Muscle of leg (tissue), 3 donors: ENCODE measurements at regions not wholly inside any gene's neighbourhood (a gene's known extent, or its start where the extent isn't known, plus 50 kb on each side); places are given as distances from the start of the nearest gene placed in this dataset.

Source experiments
- DNase-seq: peaks from one replicate; pipeline ENCODE4 v3.0.0; 2013
- H3K27ac ChIP-seq: one replicate; pipeline ENCODE4 v1.5.1; 2013; ENCODE audit warnings: mild to moderate bottlenecking, low read length, control low read depth
- H3K27me3 ChIP-seq: one replicate; pipeline ENCODE4 v1.6.1; 2013; ENCODE audit warnings: low read length; ENCODE audit not compliant: control insufficient read depth, insufficient read depth
- H3K36me3 ChIP-seq: one replicate; pipeline ENCODE4 v1.6.1; 2013; ENCODE audit warnings: low read length; ENCODE audit not compliant: control insufficient read depth, insufficient read depth
- H3K4me1 ChIP-seq: one replicate; pipeline ENCODE4 v1.6.1; 2013; ENCODE audit warnings: low read length; ENCODE audit not compliant: control insufficient read depth, insufficient read depth
- H3K4me3 ChIP-seq: one replicate; pipeline ENCODE4 v1.5.1; 2013; ENCODE audit warnings: low read length, control low read depth
- H3K9me3 ChIP-seq: replicated peaks from 2 replicates; pipeline ENCODE4 v1.6.1; 2013; ENCODE audit warnings: low read depth, low read length; ENCODE audit not compliant: control insufficient read depth
- WGBS: methylation state at CpG from one replicate; pipeline ENCODE4 v1.1.5; 2013; ENCODE audit warnings: missing lambda C conversion rate; ENCODE audit not compliant: insufficient coverage; 5-methylcytosine and 5-hydroxymethylcytosine counted together

- Histone ChIP-seq H3K4me1 (peaks cover 26% of the 10 kb centered on the region), H3K9me3 (no peaks in the 10 kb centered on the region), H3K36me3 (no peaks in the 10 kb centered on the region), H3K4me3 (no peak overlapping the region), H3K27me3 (peaks cover 8% of the 10 kb centered on the region), H3K27ac (no peak overlapping the region)
- 60% methylated on average over 8 of the region's 13 CpGs for whole genome bisulfite sequencing
- peak; percentile 59 for DNase-seq
Observed at GRCh38 chr2:236853585-236854051, 232.1 kb upstream of the COPS8 start.

- H3K27ac ChIP-seq: no peak overlapping the region
- WGBS: 95% methylated on average over 9 of the region's 9 CpGs
Observed at GRCh38 chr2:236855176-236855865, 230.4 kb upstream of the COPS8 start.

GRCh38 chr2:236855866-236856847 lies 229.5 kb upstream of the COPS8 start:
- no peak for DNase-seq
- no peak overlapping the region for H3K4me3 ChIP-seq
- no peaks in the 10 kb centered on the region for H3K9me3 ChIP-seq
- no peak overlapping the region for H3K27ac ChIP-seq
- peaks cover 26% of the 10 kb centered on the region for H3K4me1 ChIP-seq
- H3K36me3 ChIP-seq: no peaks in the 10 kb centered on the region
- peaks cover 8% of the 10 kb centered on the region for H3K27me3 ChIP-seq
- WGBS: 61% methylated on average over 11 of the region's 22 CpGs

More at GRCh38 chr2:236855176-236855865, 230.4 kb upstream of the COPS8 start:
- Histone ChIP-seq H3K4me1 (peaks cover 26% of the 10 kb centered on the region), H3K27me3 (peaks cover 8% of the 10 kb centered on the region), H3K36me3 (no peaks in the 10 kb centered on the region), H3K4me3 (no peak overlapping the region), H3K9me3 (no peaks in the 10 kb centered on the region)
- DNase-seq: no peak

GRCh38 chr2:236856848-236857235 lies 228.8 kb upstream of the COPS8 start:
- no peak overlapping the region for H3K27ac ChIP-seq
- H3K4me3 ChIP-seq: no peak overlapping the region
- DNase-seq: peak; percentile 27
- H3K4me1 ChIP-seq: peaks cover 26% of the 10 kb centered on the region
- H3K36me3 ChIP-seq: no peaks in the 10 kb centered on the region
- WGBS: 24% methylated on average over 2 of the region's 3 CpGs
- no peaks in the 10 kb centered on the region for H3K9me3 ChIP-seq
- peaks cover 8% of the 10 kb centered on the region for H3K27me3 ChIP-seq

- 38% methylated on average over 8 of the region's 10 CpGs for WGBS
- H3K4me1 ChIP-seq: peaks cover 23% of the 10 kb centered on the region
- no peak for DNase-seq
- no peaks in the 10 kb centered on the region for H3K36me3 ChIP-seq
- no peaks in the 10 kb centered on the region for H3K9me3 ChIP-seq
- no peak overlapping the region for H3K4me3 ChIP-seq
- no peak overlapping the region for H3K27ac ChIP-seq
- H3K27me3 ChIP-seq: peaks cover 8% of the 10 kb centered on the region
Observed at GRCh38 chr2:236857246-236857645, 228.4 kb upstream of the COPS8 start.

- WGBS: 97% methylated on average over 7 of the region's 7 CpGs
- peaks cover 21% of the 10 kb centered on the region for H3K4me1 ChIP-seq
- H3K4me3 ChIP-seq: no peak overlapping the region
- peaks cover 8% of the 10 kb centered on the region for H3K27me3 ChIP-seq
- H3K36me3 ChIP-seq: no peaks in the 10 kb centered on the region
- H3K9me3 ChIP-seq: no peaks in the 10 kb centered on the region
- H3K27ac ChIP-seq: no peak overlapping the region
- no peak for DNase-seq
Observed at GRCh38 chr2:236857781-236858180, 227.9 kb upstream of the COPS8 start.

- H3K4me1 ChIP-seq: peaks cover 16% of the 10 kb centered on the region
- no peak for DNase-seq
- 72% methylated on average over 5 of the region's 5 CpGs for WGBS
- H3K4me3 ChIP-seq: no peak overlapping the region
- H3K36me3 ChIP-seq: no peaks in the 10 kb centered on the region
- no peaks in the 10 kb centered on the region for H3K9me3 ChIP-seq
- no peak overlapping the region for H3K27ac ChIP-seq
- peaks cover 8% of the 10 kb centered on the region for H3K27me3 ChIP-seq
Observed at GRCh38 chr2:236858661-236859060, 227.0 kb upstream of the COPS8 start.

- Histone ChIP-seq H3K4me3 (no peak overlapping the region), H3K27ac (no peak overlapping the region), H3K9me3 (no peaks in the 10 kb centered on the region), H3K4me1 (peaks cover 10% of the 10 kb centered on the region), H3K27me3 (peaks cover 8% of the 10 kb centered on the region), H3K36me3 (no peaks in the 10 kb centered on the region)
- 65% methylated on average over 6 of the region's 7 CpGs for WGBS
- no peak for DNase-seq
Observed at GRCh38 chr2:236859908-236860307, 225.8 kb upstream of the COPS8 start.

- H3K36me3 ChIP-seq: no peaks in the 10 kb centered on the region
- H3K4me3 ChIP-seq: no peak overlapping the region
- no peak overlapping the region for H3K27ac ChIP-seq
- no peak for DNase-seq
- H3K27me3 ChIP-seq: peaks cover 5% of the 10 kb centered on the region
- H3K9me3 ChIP-seq: peaks cover 3% of the 10 kb centered on the region
- peaks cover 10% of the 10 kb centered on the region for H3K4me1 ChIP-seq
- 85% methylated on average over 6 of the region's 8 CpGs for WGBS
Observed at GRCh38 chr2:236861196-236861875, 224.4 kb upstream of the COPS8 start.

GRCh38 chr2:236861944-236862343 lies 223.7 kb upstream of the COPS8 start:
- Histone ChIP-seq H3K27me3 (peaks cover 2% of the 10 kb centered on the region), H3K27ac (no peak overlapping the region), H3K9me3 (peaks cover 3% of the 10 kb centered on the region), H3K36me3 (no peaks in the 10 kb centered on the region), H3K4me1 (peaks cover 4% of the 10 kb centered on the region), H3K4me3 (no peak overlapping the region)
- 67% methylated on average over 1 of the region's 2 CpGs for whole genome bisulfite sequencing
- DNase-seq: no peak
